WTC11 (cell line): ENCODE measurements at regions not wholly inside any gene's neighbourhood (a gene's known extent, or its start where the extent isn't known, plus 50 kb on each side); places are given as distances from the start of the nearest gene placed in this dataset.

Source experiments
- ATAC-seq: fragments of 200-7000 bp; cut with Tn5 transposase; 2 replicates; pipeline ENCODE4 v1.10.0; 2021; ENCODE audit warnings: mild to moderate bottlenecking, moderate library complexity
- CTCF ChIA-PET: fragments of 300-600 bp; sonication (Branson Sonifier 250); formaldehyde crosslinking; loops from one replicate; lab custom pipeline; 2021; ENCODE audit warnings: antibody characterized with exemption; lab: Charles Lee
- POLR2A ChIA-PET: fragments of 350-600 bp; sonication (Branson Sonifier 250); formaldehyde crosslinking; loops from one replicate; lab custom pipeline; 2021; ENCODE audit warnings: antibody characterized with exemption; lab: Charles Lee
- DNase-seq: peaks from one replicate; pipeline ENCODE4 v3.0.0; 2021; ENCODE audit warnings: low spot score
- H3K27ac Mint-ChIP-seq: 2 replicates; pipeline ENCODE4 v1.8.0; 2021; ENCODE audit warnings: mixed read lengths
- H3K27me3 Mint-ChIP-seq: 2 replicates; pipeline ENCODE4 v1.8.0; 2021; ENCODE audit warnings: low read depth, mild to moderate bottlenecking, moderate library complexity, mixed read lengths
- H3K36me3 Mint-ChIP-seq: 2 replicates; pipeline ENCODE4 v1.8.0; 2021; ENCODE audit warnings: mixed read lengths
- H3K4me1 Mint-ChIP-seq: 2 replicates; pipeline ENCODE4 v1.8.0; 2022; ENCODE audit warnings: mixed read lengths
- H3K4me3 Mint-ChIP-seq: 2 replicates; pipeline ENCODE4 v1.8.0; 2021; ENCODE audit warnings: mild to moderate bottlenecking, moderate library complexity, mixed read lengths
- H3K9me3 Mint-ChIP-seq: 2 replicates; pipeline ENCODE4 v1.8.0; 2021; ENCODE audit warnings: mixed read lengths
- AR ChIP-seq: fragments of 250-450 bp; sonication (Bioruptor Pico); IDR thresholded peaks from 2 replicates; pipeline ENCODE4 v1.9.0; 2021; ENCODE audit warnings: mild to moderate bottlenecking
- E2F1 ChIP-seq: sonication (generic); formaldehyde crosslinking; IDR thresholded peaks from 2 replicates; pipeline ENCODE4 v1.8.0; 2022; ENCODE audit warnings: mild to moderate bottlenecking, missing genetic modification reagents
- FOXJ3 ChIP-seq: sonication (generic); formaldehyde crosslinking; IDR thresholded peaks from 2 replicates; pipeline ENCODE4 v1.9.0; 2021; ENCODE audit warnings: missing genetic modification reagents, mild to moderate bottlenecking, borderline replicate concordance
- MXD4 ChIP-seq: fragments of 250-450 bp; sonication (Bioruptor Pico); IDR thresholded peaks from 2 replicates; pipeline ENCODE4 v1.8.0; 2021; ENCODE audit warnings: mild to moderate bottlenecking, moderate library complexity, borderline replicate concordance
- NR1H2 ChIP-seq: sonication (generic); formaldehyde crosslinking; IDR thresholded peaks from 2 replicates; pipeline ENCODE4 v1.9.0; 2021; ENCODE audit warnings: mild to moderate bottlenecking, moderate library complexity, missing genetic modification reagents
- RELA ChIP-seq: sonication (generic); formaldehyde crosslinking; IDR thresholded peaks from 2 replicates; pipeline ENCODE4 v1.8.1; 2022; ENCODE audit warnings: missing genetic modification reagents, mild to moderate bottlenecking, borderline replicate concordance
- RORB ChIP-seq: fragments of 250-450 bp; sonication (Bioruptor Pico); IDR thresholded peaks from 2 replicates; pipeline ENCODE4 v1.9.0; 2021; ENCODE audit warnings: mild to moderate bottlenecking
- SMAD3 ChIP-seq: sonication (generic); formaldehyde crosslinking; IDR thresholded peaks from 2 replicates; pipeline ENCODE4 v1.8.0; 2022; ENCODE audit warnings: missing genetic modification reagents, mild to moderate bottlenecking, borderline replicate concordance
- SMAD4 ChIP-seq: sonication (generic); formaldehyde crosslinking; IDR thresholded peaks from 2 replicates; pipeline ENCODE4 v1.8.0; 2022; ENCODE audit warnings: mild to moderate bottlenecking, missing genetic modification reagents
- ZNF219 ChIP-seq: sonication (generic); formaldehyde crosslinking; IDR thresholded peaks from 2 replicates; pipeline ENCODE4 v1.8.0; 2023; ENCODE audit warnings: missing genetic modification reagents, mild to moderate bottlenecking, borderline replicate concordance
- ZNF416 ChIP-seq: fragments of 250-450 bp; sonication (Bioruptor Pico); IDR thresholded peaks from 2 replicates; pipeline ENCODE4 v1.9.0; 2021; ENCODE audit warnings: mild to moderate bottlenecking, inconsistent platforms
- ZNF423 ChIP-seq: fragments of 250-450 bp; sonication (Bioruptor Pico); IDR thresholded peaks from 2 replicates; pipeline ENCODE4 v2.1.2; 2022; ENCODE audit warnings: mild to moderate bottlenecking, moderate library complexity
- ZNF532 ChIP-seq: fragments of 250-450 bp; sonication (Bioruptor Pico); IDR thresholded peaks from 2 replicates; pipeline ENCODE4 v1.9.0; 2021; ENCODE audit warnings: mild to moderate bottlenecking, borderline replicate concordance
- ZNF671 ChIP-seq: fragments of 250-450 bp; sonication (Bioruptor Pico); IDR thresholded peaks from 2 replicates; pipeline ENCODE4 v1.8.0; 2021; ENCODE audit warnings: mild to moderate bottlenecking
- ZSCAN18 ChIP-seq: fragments of 250-450 bp; sonication (Bioruptor Pico); IDR thresholded peaks from 2 replicates; pipeline ENCODE4 v2.1.2; 2022; ENCODE audit warnings: mild to moderate bottlenecking, moderate library complexity

GRCh38 chr13:44210525-44210924 lies 163.1 kb upstream of the SERP2 start (continued):
- no peak for TF ChIP-seq MXD4 (CRISPR knock-in tag)

- Mint-ChIP-seq H3K4me1 (peaks cover 10% of the 10 kb centered on the region), H3K27ac (no peak overlapping the region), H3K27me3 (0 out of 2 replicates have a peak, but pooled peaks cover 3% of the 10 kb centered on the region), H3K9me3 (peaks cover 22% of the 10 kb centered on the region)
- POLR2A ChIA-PET = no interaction called here
- CTCF ChIA-PET = no interaction called here
- no peak for TF ChIP-seq AR (CRISPR knock-in tag)
- no peak for TF ChIP-seq SMAD3 (CRISPR knock-in tag)
- no peak for TF ChIP-seq ZNF219
- TF ChIP-seq ZSCAN18 = no peak
- no peak for TF ChIP-seq RELA (CRISPR knock-in tag)
- TF ChIP-seq ZNF423 (CRISPR knock-in tag) = no peak
- TF ChIP-seq SMAD4 (CRISPR knock-in tag) = no peak
- TF ChIP-seq E2F1 (CRISPR knock-in tag) = no peak
- no peak for TF ChIP-seq ZNF671 (CRISPR knock-in tag)
- no peak for TF ChIP-seq RORB (CRISPR knock-in tag)
- TF ChIP-seq ZNF416 (CRISPR knock-in tag) = no peak
- no peak for TF ChIP-seq NR1H2 (CRISPR knock-in tag)
- TF ChIP-seq FOXJ3 = no peak
- TF ChIP-seq ZNF532 (CRISPR knock-in tag) = no peak
- TF ChIP-seq, all 79 proteins: peak for 0
- no peaks in the 10 kb centered on the region for H3K36me3 Mint-ChIP-seq
- ATAC-seq (no peak), DNase-seq (no peak)
- H3K4me3 Mint-ChIP-seq = no peak overlapping the region
These were observed 162.3 kb upstream of the SERP2 start for GRCh38 chr13:44211286-44211685.
